ENCODE measurements at regions not wholly inside any gene's neighbourhood (a gene's known extent, or its start where the extent isn't known, plus 50 kb on each side); places are given as distances from the start of the nearest gene placed in this dataset.

DNA sequence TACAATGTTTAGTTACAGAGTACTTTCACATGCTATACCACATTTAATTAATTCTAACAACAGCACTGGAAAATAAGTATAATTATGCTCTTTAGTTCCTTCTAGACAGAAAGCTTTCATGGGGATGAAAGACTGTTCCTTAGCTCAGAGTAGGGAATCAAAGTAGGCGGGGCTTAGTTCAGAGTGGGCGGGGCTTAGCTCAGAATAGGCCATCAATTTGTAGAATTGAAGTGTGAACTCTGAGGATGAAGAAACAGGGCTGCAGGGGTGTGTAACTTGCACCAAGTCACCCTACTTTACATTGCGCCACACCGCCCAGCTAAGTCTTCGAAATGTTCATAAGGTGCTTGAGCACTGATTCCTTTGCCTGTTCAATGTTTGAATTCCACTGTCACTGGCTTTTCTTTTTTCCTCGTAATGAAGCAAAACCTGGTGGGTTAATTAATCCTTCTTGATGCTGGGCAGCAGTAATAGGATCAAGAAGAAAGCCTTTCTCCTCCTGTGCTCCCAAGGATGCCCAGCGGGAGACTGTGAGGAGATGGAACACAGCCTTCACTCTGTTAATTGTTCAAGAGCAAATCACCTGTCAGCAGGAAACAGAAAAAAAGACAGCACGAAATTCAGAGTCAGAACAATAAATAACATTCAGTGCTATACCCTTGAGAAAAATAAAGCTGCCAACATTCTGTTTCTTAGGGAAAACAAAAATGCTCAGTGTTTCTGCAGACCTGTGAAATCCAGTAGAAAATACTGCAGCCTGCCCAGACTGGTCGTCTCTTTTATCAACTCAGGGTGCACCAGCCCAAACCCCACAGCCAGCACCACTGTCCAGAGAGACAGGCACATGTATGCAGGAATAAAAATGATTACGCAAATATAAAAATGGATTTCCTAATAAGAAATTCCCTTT is 66.5 kb upstream of the CAMK1G start:
- TF ChIP-seq JUND (IDR thresholded peaks at IDR 0.05; ENCODE audit: low read depth), result no peak
- DNase-seq (ENCODE audit: low read depth in 1 of 2, low spot score in 1 of 2), result no peak
- in situ Hi-C loops (cut with HindIII; ENCODE audit: low pct_unique_long_range_greater_than_20kb, low sequenced_read_pairs), result no loop called here

DNA sequence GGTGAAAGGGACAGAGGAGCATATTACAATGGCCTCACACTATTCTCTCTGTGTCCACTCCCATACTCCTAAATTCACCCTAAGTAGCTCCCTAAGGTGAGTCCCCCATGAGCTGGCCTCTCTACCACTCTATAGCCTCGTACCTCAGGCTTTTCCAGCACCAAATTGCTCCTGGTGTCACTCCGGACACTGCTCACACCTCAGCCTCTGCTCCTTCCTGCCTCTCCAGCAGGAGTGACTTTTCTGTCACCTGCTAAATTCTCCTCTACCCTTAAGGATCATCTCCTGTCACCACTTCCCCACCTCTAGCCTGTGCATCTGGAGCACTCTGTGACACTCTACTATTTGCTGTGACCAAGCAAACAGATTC is 65.8 kb upstream of the CAMK1G start:
- no peak for TF ChIP-seq JUND (IDR thresholded peaks at IDR 0.05; ENCODE audit: low read depth)
- no peak for DNase-seq (ENCODE audit: low read depth in 1 of 2, low spot score in 1 of 2)
- in situ Hi-C loops (cut with HindIII; ENCODE audit: low pct_unique_long_range_greater_than_20kb, low sequenced_read_pairs), result no loop called here

DNA sequence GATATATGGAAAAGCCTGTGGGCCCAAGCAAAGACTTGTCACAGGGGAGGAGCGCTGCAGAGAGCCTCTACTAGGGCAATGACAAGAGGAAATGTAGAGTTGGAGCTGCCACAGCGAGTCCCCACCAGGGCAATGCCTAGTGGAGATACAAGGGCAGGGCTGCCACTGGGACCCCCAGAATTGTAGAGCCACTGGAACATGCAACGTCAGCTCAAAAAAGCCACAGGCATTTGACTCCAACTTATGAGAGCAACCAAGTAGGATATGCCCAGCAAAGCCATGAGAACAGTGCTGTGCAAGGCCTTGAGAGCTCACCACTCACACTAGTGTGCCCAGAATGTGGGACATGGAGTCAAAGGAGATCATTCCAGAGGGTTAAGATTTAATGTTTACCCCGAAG is 63.7 kb upstream of the CAMK1G start:
- DNase-seq (ENCODE audit: low read depth in 1 of 2, low spot score in 1 of 2), result no peak
- TF ChIP-seq JUND (IDR thresholded peaks at IDR 0.05; ENCODE audit: low read depth), result no peak
- in situ Hi-C loops (cut with HindIII; ENCODE audit: low pct_unique_long_range_greater_than_20kb, low sequenced_read_pairs), result no loop called here

DNA sequence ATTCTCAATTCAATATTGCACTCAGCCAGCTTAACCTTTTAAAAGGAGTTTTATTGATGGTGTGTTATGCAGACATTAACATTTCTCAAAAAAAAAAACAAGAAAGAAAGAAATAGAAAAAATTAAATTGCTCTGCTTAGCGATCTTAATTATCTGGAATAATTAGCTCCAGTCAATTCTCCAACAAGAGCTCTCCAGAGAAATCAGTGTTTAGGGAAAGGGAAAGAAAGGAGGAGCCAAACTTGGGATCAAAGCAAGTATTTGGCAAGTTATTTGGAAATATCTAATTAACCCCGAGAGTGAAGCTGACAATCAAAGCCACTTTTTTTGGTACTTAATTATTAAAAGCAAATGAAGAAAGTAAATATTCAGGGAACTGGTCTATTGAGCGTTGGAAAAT is 60.7 kb upstream of the CAMK1G start:
- no peak for TF ChIP-seq JUND (IDR thresholded peaks at IDR 0.05; ENCODE audit: low read depth)
- in situ Hi-C loops (cut with HindIII; ENCODE audit: low pct_unique_long_range_greater_than_20kb, low sequenced_read_pairs), result no loop called here
- DNase-seq (ENCODE audit: low read depth in 1 of 2, low spot score in 1 of 2), result no peak

DNA sequence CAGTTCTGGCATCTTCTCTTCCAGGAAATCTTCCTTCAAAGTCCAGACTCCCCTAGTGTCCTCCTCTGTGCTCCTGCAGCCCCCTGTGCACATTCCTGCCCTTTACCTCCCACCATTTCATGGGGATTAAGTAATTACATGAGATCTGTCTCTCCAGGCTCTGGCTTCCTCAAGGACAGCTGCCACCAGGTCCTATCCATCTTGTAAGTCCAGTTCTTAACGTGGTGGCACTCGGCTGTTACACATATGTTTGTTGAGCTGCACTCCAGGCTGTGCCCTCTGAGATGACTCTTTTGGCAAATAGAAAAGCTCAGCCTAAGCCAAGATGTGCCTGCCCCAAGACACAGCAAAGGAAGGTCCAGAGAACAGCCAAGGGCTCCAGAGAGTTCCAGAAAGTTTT is 57.4 kb upstream of the CAMK1G start:
- DNase-seq (ENCODE audit: low read depth in 1 of 2, low spot score in 1 of 2), result peak; percentile 9 to 89
- in situ Hi-C loops (cut with HindIII; ENCODE audit: low pct_unique_long_range_greater_than_20kb, low sequenced_read_pairs), result no loop called here
- TF ChIP-seq JUND (IDR thresholded peaks at IDR 0.05; ENCODE audit: low read depth), result no peak

DNA sequence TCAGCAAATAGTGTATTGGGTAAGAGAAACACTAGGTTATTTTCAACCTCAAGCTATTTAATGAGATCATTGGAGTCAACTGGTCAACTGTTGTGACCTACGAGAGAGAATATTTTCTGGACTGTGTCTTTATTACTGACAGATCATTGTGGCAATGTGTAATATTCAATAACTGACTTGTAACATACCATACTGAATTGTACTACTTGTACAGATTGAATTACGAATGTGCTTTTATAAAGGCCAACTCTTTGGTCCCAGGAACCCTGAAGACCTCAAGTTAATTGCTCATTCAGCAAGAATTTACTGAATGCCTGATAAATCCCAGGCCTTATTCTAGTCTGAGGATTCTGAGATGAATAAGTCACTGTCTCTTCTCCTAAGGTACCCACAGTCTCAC is 56.1 kb upstream of the CAMK1G start:
- no peak for DNase-seq (ENCODE audit: low read depth in 1 of 2, low spot score in 1 of 2)

DNA sequence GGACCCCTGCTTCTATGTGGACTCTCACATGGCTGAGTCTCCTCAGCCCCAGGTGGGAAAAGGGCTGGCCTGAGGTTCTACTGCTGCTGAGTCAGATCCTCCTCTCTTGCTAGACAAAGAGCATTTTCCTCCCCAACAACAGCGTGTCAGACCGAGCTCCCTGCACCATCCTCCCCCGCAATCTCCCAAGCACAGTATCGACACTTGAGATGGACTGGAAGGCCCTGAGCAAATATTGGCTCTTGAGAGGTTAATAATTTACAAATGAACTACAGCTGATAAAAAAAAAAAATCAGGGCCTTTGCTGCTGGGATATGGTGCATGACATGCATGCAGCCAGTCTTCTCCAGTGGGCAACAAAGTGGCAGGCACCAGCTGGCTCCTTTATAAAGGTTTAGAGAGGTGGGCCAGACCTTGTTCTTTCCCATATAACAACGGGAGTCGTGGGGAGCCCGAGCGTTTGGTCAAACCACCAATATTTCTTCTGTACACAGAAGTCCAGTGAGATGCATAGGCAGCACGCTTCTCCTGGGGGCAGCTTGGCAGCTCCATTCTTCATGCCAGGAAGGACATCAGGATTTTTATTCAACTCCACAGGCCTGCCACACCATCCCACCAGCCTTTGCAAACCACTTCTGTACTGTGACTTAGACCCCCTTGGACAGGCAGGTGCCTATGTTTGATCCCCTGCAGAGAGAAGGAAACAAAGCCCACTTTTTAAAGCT is 55.4 kb upstream of the CAMK1G start:
- in situ Hi-C loops (cut with HindIII; ENCODE audit: low pct_unique_long_range_greater_than_20kb, low sequenced_read_pairs), result no loop called here
- DNase-seq (ENCODE audit: low read depth in 1 of 2, low spot score in 1 of 2), result no peak
- TF ChIP-seq JUND (IDR thresholded peaks at IDR 0.05; ENCODE audit: low read depth), result no peak

More for the DNA sequence above, 56.1 kb upstream of the CAMK1G start:
- no peak for TF ChIP-seq JUND (IDR thresholded peaks at IDR 0.05; ENCODE audit: low read depth)
- in situ Hi-C loops (cut with HindIII; ENCODE audit: low pct_unique_long_range_greater_than_20kb, low sequenced_read_pairs), result no loop called here

DNA sequence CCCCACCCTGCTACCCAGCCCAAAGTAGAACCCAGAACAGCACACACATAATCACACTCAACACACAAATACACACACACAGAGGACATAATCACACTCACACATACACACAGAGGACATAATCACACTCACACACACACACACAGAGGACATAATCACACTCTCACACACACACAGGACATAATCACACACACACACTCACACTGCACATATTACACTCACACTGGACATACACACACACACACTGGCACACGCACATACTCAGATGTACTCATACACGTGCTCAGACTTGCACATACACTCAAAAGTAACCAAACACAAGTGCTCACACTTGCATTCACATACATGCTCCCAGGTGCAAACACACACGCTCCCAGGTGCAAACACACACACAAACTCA is 54.3 kb upstream of the CAMK1G start:
- no peak for DNase-seq (ENCODE audit: low read depth in 1 of 2, low spot score in 1 of 2)
- in situ Hi-C loops (cut with HindIII; ENCODE audit: low pct_unique_long_range_greater_than_20kb, low sequenced_read_pairs), result no loop called here
- TF ChIP-seq JUND (IDR thresholded peaks at IDR 0.05; ENCODE audit: low read depth), result no peak

DNA sequence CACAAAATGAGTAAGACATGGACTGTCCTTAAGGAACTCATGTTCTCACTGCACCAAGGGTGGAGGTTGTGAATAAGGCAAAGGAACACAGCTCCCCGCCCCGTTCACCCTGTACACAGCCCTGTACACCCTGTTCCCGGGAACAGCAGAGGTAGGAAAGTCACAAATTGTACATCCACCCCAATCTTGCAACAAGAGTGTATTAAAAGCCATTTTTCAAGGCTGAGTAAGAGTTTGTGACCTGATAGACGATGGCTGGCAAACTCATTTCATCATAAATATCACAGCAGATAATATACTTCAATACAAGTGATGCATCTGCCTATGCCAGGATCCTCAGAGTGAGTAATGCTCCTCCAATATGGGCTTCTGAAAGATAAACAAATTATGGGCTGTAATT is 52.5 kb upstream of the CAMK1G start:
- TF ChIP-seq JUND (IDR thresholded peaks at IDR 0.05; ENCODE audit: low read depth), result no peak
- DNase-seq (ENCODE audit: low read depth in 1 of 2, low spot score in 1 of 2), result no peak
- in situ Hi-C loops (cut with HindIII; ENCODE audit: low pct_unique_long_range_greater_than_20kb, low sequenced_read_pairs), result no loop called here

DNA sequence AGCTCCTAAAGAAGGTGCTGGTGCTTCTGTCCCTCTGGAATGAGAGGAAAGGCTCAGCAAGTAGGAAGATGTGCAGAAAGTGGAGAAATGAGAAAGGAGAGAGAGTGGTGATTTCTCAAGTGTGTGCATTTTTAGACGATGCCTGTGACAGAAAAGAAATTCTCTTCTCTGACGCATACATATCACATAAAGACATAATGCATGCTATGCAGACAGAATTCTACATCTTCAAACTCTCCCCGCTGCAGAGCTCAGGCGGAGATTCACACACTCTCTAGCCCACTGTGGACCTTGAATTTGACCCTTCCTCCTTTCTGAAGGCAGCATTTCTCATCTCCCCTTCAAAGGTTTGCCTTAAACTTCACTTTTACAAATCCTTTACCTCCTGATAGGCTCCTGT is 52.0 kb upstream of the CAMK1G start:
- no peak for TF ChIP-seq JUND (IDR thresholded peaks at IDR 0.05; ENCODE audit: low read depth)
- in situ Hi-C loops (cut with HindIII; ENCODE audit: low pct_unique_long_range_greater_than_20kb, low sequenced_read_pairs), result no loop called here
- DNase-seq (ENCODE audit: low read depth in 1 of 2, low spot score in 1 of 2), result no peak
